GM12874 (cell line): ENCODE measurements at regions not wholly inside any gene's neighbourhood (a gene's known extent, or its start where the extent isn't known, plus 50 kb on each side); places are given as distances from the start of the nearest gene placed in this dataset.

ENCODE experiments used
- CTCF ChIP-seq: IDR thresholded peaks from 2 replicates; pipeline ENCODE4 v1.5.1; 2011; ENCODE audit warnings: low read depth, mild to moderate bottlenecking, control low read depth, low read length, moderate library complexity; ENCODE audit not compliant: insufficient read depth

- TF ChIP-seq CTCF: no peak
Observed at GRCh38 chr6:79775222-79775621, 144.1 kb downstream of the SH3BGRL2 start.

- no peak for TF ChIP-seq CTCF
Observed at GRCh38 chr6:79764747-79765146, 133.6 kb downstream of the SH3BGRL2 start.

GRCh38 chr6:79763301-79763700 is 132.2 kb downstream of the SH3BGRL2 start:
- no peak for TF ChIP-seq CTCF

- no peak for TF ChIP-seq CTCF
Observed at GRCh38 chr6:79762370-79762769, 131.2 kb downstream of the SH3BGRL2 start.

- TF ChIP-seq CTCF: no peak
Observed at GRCh38 chr6:79756496-79756895, 125.4 kb downstream of the SH3BGRL2 start.

GRCh38 chr6:79755967-79756366 is 124.8 kb downstream of the SH3BGRL2 start:
- TF ChIP-seq CTCF: no peak
